Colonic mucosa (tissue), 4 donors: ENCODE measurements at regions not wholly inside any gene's neighbourhood (a gene's known extent, or its start where the extent isn't known, plus 50 kb on each side); places are given as distances from the start of the nearest gene placed in this dataset.

Experiments used
- DNase-seq: peaks from one replicate; pipeline ENCODE4 v3.0.0-alpha.2; 2020
- H3K27ac ChIP-seq: fragments of 200-600 bp; one replicate; pipeline ENCODE4 v1.8.0; 2021
- H3K27me3 ChIP-seq: fragments of 200-600 bp; one replicate; pipeline ENCODE4 v1.8.0; 2021
- H3K36me3 ChIP-seq: fragments of 200-600 bp; one replicate; pipeline ENCODE4 v1.8.0; 2021
- H3K4me1 ChIP-seq: fragments of 200-600 bp; one replicate; pipeline ENCODE4 v1.8.0; 2021; ENCODE audit warnings: mild to moderate bottlenecking
- H3K4me3 ChIP-seq: fragments of 200-600 bp; one replicate; pipeline ENCODE4 v1.8.0; 2021
- H3K9ac ChIP-seq, 2 donors: one replicate each; pipeline ENCODE4 v1.7.0; 2013; ENCODE audit warnings: control low read depth in 2 of 2, low read depth in 2 of 2, low read length in 2 of 2
- H3K9me3 ChIP-seq: fragments of 200-600 bp; one replicate; pipeline ENCODE4 v1.8.0; 2021
- CTCF ChIP-seq: fragments of 200-600 bp; IDR thresholded peaks from one replicate; pipeline ENCODE4 v1.8.0; 2022; ENCODE audit warnings: antibody characterized with exemption, mild to moderate bottlenecking
- intact Hi-C: fragments of 100-400 bp; cut with DNase I; formaldehyde crosslinking; loops from one replicate; pipeline ENCODE4 v1.14.1; 2022
- donor health status: healthy.
- donor health status: DM: no; HTN: no; CAD: no.
- donor health status: DM: no; HTN: no; CAD: no.

- no peak for DNase-seq
- Histone ChIP-seq H3K36me3 (no peaks in the 10 kb centered on the region), H3K4me1 (no peaks in the 10 kb centered on the region), H3K27ac (no peak overlapping the region), H3K9ac (no peak overlapping the region), H3K27me3 (no peaks in the 10 kb centered on the region), H3K9me3 (no peaks in the 10 kb centered on the region), H3K4me3 (no peak overlapping the region)
- intact Hi-C loops: loop anchor here (10.0 kb wide), 1 partner anchor 156 kb away; no protein-coding TSS in a partner anchor
- TF ChIP-seq CTCF: no peak
These were observed 66.0 kb upstream of the C12orf71 start for GRCh38 chr12:27148373-27148772.

- no peak overlapping the region for H3K9ac ChIP-seq
- H3K4me1 ChIP-seq: no peaks in the 10 kb centered on the region
- no peak overlapping the region for H3K27ac ChIP-seq
- no peaks in the 10 kb centered on the region for H3K36me3 ChIP-seq
- TF ChIP-seq CTCF: no peak
- no peak overlapping the region for H3K4me3 ChIP-seq
- no peak for DNase-seq
- H3K27me3 ChIP-seq: no peaks in the 10 kb centered on the region
- intact Hi-C loops: loop anchor here (10.0 kb wide), 1 partner anchor 156 kb away; no protein-coding TSS in a partner anchor
- no peaks in the 10 kb centered on the region for H3K9me3 ChIP-seq
These were observed 66.4 kb upstream of the C12orf71 start for GRCh38 chr12:27148791-27149190.

- DNase-seq: no peak
- Histone ChIP-seq H3K36me3 (no peaks in the 10 kb centered on the region), H3K27ac (no peak overlapping the region), H3K9ac (no peak overlapping the region), H3K4me3 (no peak overlapping the region), H3K27me3 (no peaks in the 10 kb centered on the region), H3K4me1 (no peaks in the 10 kb centered on the region), H3K9me3 (no peaks in the 10 kb centered on the region)
- intact Hi-C loops: no loop called here
- TF ChIP-seq CTCF: no peak
These were observed 69.1 kb upstream of the C12orf71 start for GRCh38 chr12:27151479-27151878.

- intact Hi-C loops: no loop called here
- Histone ChIP-seq H3K9me3 (no peaks in the 10 kb centered on the region), H3K9ac (no peak overlapping the region), H3K4me1 (no peaks in the 10 kb centered on the region), H3K27ac (no peak overlapping the region), H3K36me3 (no peaks in the 10 kb centered on the region), H3K4me3 (no peak overlapping the region), H3K27me3 (no peaks in the 10 kb centered on the region)
- no peak for DNase-seq
- TF ChIP-seq CTCF: no peak
These were observed 75.9 kb upstream of the C12orf71 start for GRCh38 chr12:27158297-27158696.

GRCh38 chr12:27161458-27162228 lies 79.3 kb upstream of the C12orf71 start:
- intact Hi-C loops: no loop called here
- Histone ChIP-seq H3K27me3 (no peaks in the 10 kb centered on the region), H3K27ac (no peak overlapping the region), H3K36me3 (no peaks in the 10 kb centered on the region), H3K9ac (no peak overlapping the region), H3K4me1 (no peaks in the 10 kb centered on the region), H3K9me3 (no peaks in the 10 kb centered on the region), H3K4me3 (no peak overlapping the region)
- DNase-seq: no peak
- TF ChIP-seq CTCF: no peak
